CD14-positive monocyte (primary cell): ENCODE measurements at regions not wholly inside any gene's neighbourhood (a gene's known extent, or its start where the extent isn't known, plus 50 kb on each side); places are given as distances from the start of the nearest gene placed in this dataset.

ENCODE experiments used
- DNase-seq, 3 donors: peaks; one replicate each; pipeline ENCODE4 v3.0.0-alpha.2; 2011 to 2022
- H2AFZ ChIP-seq: 2 replicates; pipeline ENCODE4 v1.6.0; 2012; ENCODE audit warnings: mild to moderate bottlenecking, low read depth, low read length, inconsistent platforms; ENCODE audit not compliant: insufficient read depth, poor library complexity, severe bottlenecking
- H3K27ac ChIP-seq, 2 donors: 1 replicate in 1 of 2; 2 replicates in 1 of 2; pipeline ENCODE4 v1.5.1; 2012 to 2013; ENCODE audit warnings: low read length in 2 of 2, control low read depth in 1 of 2, inconsistent platforms in 1 of 2, low read depth in 1 of 2, mild to moderate bottlenecking in 1 of 2
- H3K27me3 ChIP-seq, 2 donors: one replicate each; pipeline versions ENCODE4 v1.6.0 to v1.6.1; 2011 to 2013; ENCODE audit warnings: low read length in 2 of 2; ENCODE audit not compliant: control insufficient read depth in 2 of 2, insufficient read depth in 2 of 2
- H3K36me3 ChIP-seq, 2 donors: replicated peaks in 1 of 2; 1 replicate in 1 of 2; 2 replicates in 1 of 2; pipeline versions ENCODE4 v1.5.1 to v1.6.1; 2012 to 2013; ENCODE audit warnings: low read length in 2 of 2, control low read depth in 1 of 2, inconsistent platforms in 1 of 2, mild to moderate bottlenecking in 1 of 2; ENCODE audit not compliant: insufficient read depth in 2 of 2, control insufficient read depth in 1 of 2
- H3K4me1 ChIP-seq, 2 donors: 1 replicate in 1 of 2; 2 replicates in 1 of 2; pipeline versions ENCODE4 v1.5.1 to v1.6.1; 2012 to 2013; ENCODE audit warnings: low read length in 2 of 2, control low read depth in 1 of 2, inconsistent platforms in 1 of 2, mild to moderate bottlenecking in 1 of 2, moderate library complexity in 1 of 2; ENCODE audit not compliant: insufficient read depth in 2 of 2, control insufficient read depth in 1 of 2
- H3K4me2 ChIP-seq: replicated peaks from 2 replicates; pipeline ENCODE3; 2012; ENCODE audit warnings: low read length, moderate library complexity, mild to moderate bottlenecking; ENCODE audit not compliant: poor library complexity, severe bottlenecking; ENCODE audit errors: extremely low read depth
- H3K4me3 ChIP-seq, 3 experiments: fragments of 200-600 bp in 1 of 3; sonication (generic) in 1 of 3; replicated peaks in 1 of 3; 1 replicate in 2 of 3; 2 replicates in 1 of 3; pipeline ENCODE4 v1.5.1; 2011 to 2013; ENCODE audit warnings: low read length in 3 of 3, mild to moderate bottlenecking in 3 of 3, control low read depth in 2 of 3, low read depth in 2 of 3, inconsistent platforms in 1 of 3, moderate library complexity in 1 of 3
- H3K79me2 ChIP-seq: 2 replicates; pipeline ENCODE4 v1.6.0; 2012; ENCODE audit warnings: mild to moderate bottlenecking, control low read depth, inconsistent platforms, low read length, moderate library complexity; ENCODE audit not compliant: insufficient read depth
- H3K9ac ChIP-seq: 2 replicates; pipeline ENCODE4 v1.6.0; 2017; ENCODE audit warnings: low read length, mild to moderate bottlenecking; ENCODE audit not compliant: insufficient read depth, poor library complexity, severe bottlenecking
- H3K9me3 ChIP-seq, 2 donors: replicated peaks in 1 of 2; 1 replicate in 1 of 2; 2 replicates in 1 of 2; pipeline versions ENCODE4 v1.5.1 to v1.6.1; 2012 to 2013; ENCODE audit warnings: low read length in 2 of 2, control low read depth in 1 of 2; ENCODE audit not compliant: control insufficient read depth in 1 of 2, insufficient read depth in 1 of 2
- H4K20me1 ChIP-seq: 2 replicates; pipeline ENCODE4 v1.6.0; 2012; ENCODE audit warnings: mild to moderate bottlenecking, low read length, control low read depth, moderate library complexity; ENCODE audit not compliant: insufficient read depth
- H3K27ac Mint-ChIP-seq, 7 donors: one replicate each; pipeline ENCODE4 v1.8.0; 2020; ENCODE audit warnings: mild to moderate bottlenecking in 7 of 7, mixed read lengths in 7 of 7, moderate library complexity in 6 of 7, inconsistent platforms in 2 of 7
- H3K27me3 Mint-ChIP-seq, 3 donors: one replicate each; pipeline ENCODE4 v1.8.0; 2021 to 2022; ENCODE audit warnings: low read depth in 3 of 3, mild to moderate bottlenecking in 3 of 3, mixed read lengths in 3 of 3, moderate library complexity in 3 of 3, inconsistent platforms in 1 of 3
- H3K36me3 Mint-ChIP-seq, 2 donors: one replicate each; pipeline ENCODE4 v1.8.0; 2020; ENCODE audit warnings: mixed read lengths in 2 of 2, inconsistent platforms in 1 of 2, mild to moderate bottlenecking in 1 of 2
- H3K4me1 Mint-ChIP-seq: one replicate; pipeline ENCODE4 v1.8.0; 2020; ENCODE audit warnings: mild to moderate bottlenecking, mixed read lengths
- H3K4me3 Mint-ChIP-seq, 2 donors: one replicate each; pipeline ENCODE4 v1.8.0; 2020; ENCODE audit warnings: mild to moderate bottlenecking in 2 of 2, mixed read lengths in 2 of 2, moderate library complexity in 1 of 2
- H3K9me3 Mint-ChIP-seq, 7 donors: one replicate each; pipeline ENCODE4 v1.8.0; 2020 to 2022; ENCODE audit warnings: mixed read lengths in 7 of 7, mild to moderate bottlenecking in 6 of 7, moderate library complexity in 6 of 7, inconsistent platforms in 2 of 7
- WGBS: methylation state at CpG from one replicate; pipeline ENCODE4 v1.1.5; 2013; ENCODE audit warnings: missing lambda C conversion rate; ENCODE audit not compliant: insufficient coverage; 5-methylcytosine and 5-hydroxymethylcytosine counted together
- intact Hi-C, 2 donors: fragments of 100-400 bp; cut with micrococcal nuclease; formaldehyde crosslinking; loops; one replicate each; pipeline versions ENCODE4 v1.15.0 to v1.15.1; 2023
- TF ChIP-seq, protein P1 (sequence below): fragments of 200-600 bp; IDR thresholded peaks from one replicate; pipeline ENCODE4 v1.8.0; 2022; ENCODE audit warnings: antibody characterized with exemption, mild to moderate bottlenecking

DNA sequence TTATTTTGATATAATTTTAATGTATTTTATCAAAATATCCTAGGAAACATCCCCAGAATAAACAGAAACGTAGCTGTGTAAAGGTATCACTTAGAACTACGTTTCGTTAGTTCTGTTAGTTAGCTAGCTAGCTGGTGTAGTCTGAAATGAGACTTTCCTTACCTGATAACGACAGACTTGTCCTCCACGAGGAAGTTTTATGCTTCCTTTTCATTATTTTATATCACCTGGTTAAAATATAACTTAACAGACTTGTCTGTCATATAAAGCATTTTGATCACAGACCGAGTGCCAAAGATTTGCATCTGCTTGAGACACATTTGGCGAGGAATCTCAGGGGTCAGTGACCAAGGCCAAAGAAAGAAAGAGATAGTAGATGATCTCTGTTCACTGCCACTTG, 829.5 kb downstream of the VGLL3 start:
- no peak for DNase-seq
- Histone ChIP-seq H3K79me2 (no peaks in the 10 kb centered on the region), H3K27ac (no peak overlapping the region), H3K4me3 (no peak overlapping the region), H3K36me3 (no peaks in the 10 kb centered on the region), H3K4me1 (no peaks in the 10 kb centered on the region), H2AFZ (no peak overlapping the region), H4K20me1 (no peaks in the 10 kb centered on the region), H3K9ac (no peak overlapping the region), H3K9me3 (no peaks in the 10 kb centered on the region), H3K4me2 (no peak overlapping the region), H3K27me3 (no peaks in the 10 kb centered on the region)
- Mint-ChIP-seq H3K36me3 (no peaks in the 10 kb centered on the region), H3K27me3 (no peaks in the 10 kb centered on the region), H3K4me3 (no peak overlapping the region), H3K4me1 (no peaks in the 10 kb centered on the region), H3K9me3 (peaks cover 0 to 3% (median 0%) of the 10 kb centered on the region in 7 donors), H3K27ac (no peak overlapping the region)
- intact Hi-C loops: no loop called here
- TF ChIP-seq, protein P1, sequence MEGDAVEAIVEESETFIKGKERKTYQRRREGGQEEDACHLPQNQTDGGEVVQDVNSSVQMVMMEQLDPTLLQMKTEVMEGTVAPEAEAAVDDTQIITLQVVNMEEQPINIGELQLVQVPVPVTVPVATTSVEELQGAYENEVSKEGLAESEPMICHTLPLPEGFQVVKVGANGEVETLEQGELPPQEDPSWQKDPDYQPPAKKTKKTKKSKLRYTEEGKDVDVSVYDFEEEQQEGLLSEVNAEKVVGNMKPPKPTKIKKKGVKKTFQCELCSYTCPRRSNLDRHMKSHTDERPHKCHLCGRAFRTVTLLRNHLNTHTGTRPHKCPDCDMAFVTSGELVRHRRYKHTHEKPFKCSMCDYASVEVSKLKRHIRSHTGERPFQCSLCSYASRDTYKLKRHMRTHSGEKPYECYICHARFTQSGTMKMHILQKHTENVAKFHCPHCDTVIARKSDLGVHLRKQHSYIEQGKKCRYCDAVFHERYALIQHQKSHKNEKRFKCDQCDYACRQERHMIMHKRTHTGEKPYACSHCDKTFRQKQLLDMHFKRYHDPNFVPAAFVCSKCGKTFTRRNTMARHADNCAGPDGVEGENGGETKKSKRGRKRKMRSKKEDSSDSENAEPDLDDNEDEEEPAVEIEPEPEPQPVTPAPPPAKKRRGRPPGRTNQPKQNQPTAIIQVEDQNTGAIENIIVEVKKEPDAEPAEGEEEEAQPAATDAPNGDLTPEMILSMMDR: no peak
- WGBS: no CpG with 5 or more reads among the region's 7 CpGs

DNA sequence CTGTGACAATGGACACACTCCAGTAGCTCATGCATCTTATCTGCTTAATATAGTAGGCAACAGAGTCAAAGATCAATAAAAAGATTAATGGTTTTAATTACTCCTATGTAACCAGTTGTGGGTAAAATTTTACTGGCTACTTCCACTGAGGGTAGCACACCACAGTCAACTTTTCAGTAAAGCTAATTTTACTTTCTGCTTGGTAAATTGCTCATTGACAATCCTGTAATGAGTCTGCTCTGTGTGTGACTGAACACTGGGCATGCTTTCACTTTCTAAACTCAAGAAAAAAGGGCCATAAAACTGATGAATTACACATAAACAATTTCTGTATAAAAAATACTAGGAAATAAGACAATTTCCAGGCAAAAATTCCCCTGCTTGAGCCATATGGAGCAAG, 838.3 kb downstream of the VGLL3 start:
- H3K36me3 Mint-ChIP-seq: no peaks in the 10 kb centered on the region
- H3K4me1 Mint-ChIP-seq: no peaks in the 10 kb centered on the region
- peaks cover 0 to 5% (median 4%) of the 10 kb centered on the region in 7 donors for H3K9me3 Mint-ChIP-seq
- H3K4me3 ChIP-seq: no peak overlapping the region
- H3K4me2 ChIP-seq: no peak overlapping the region
- H3K36me3 ChIP-seq: no peaks in the 10 kb centered on the region
- H3K9me3 ChIP-seq: no peaks in the 10 kb centered on the region
- H2AFZ ChIP-seq: no peak overlapping the region
- no peaks in the 10 kb centered on the region for H3K79me2 ChIP-seq
- H3K4me3 Mint-ChIP-seq: no peak overlapping the region
- no peak overlapping the region for H3K27ac Mint-ChIP-seq
- H3K27me3 ChIP-seq: no peaks in the 10 kb centered on the region
- DNase-seq: no peak
- H3K27me3 Mint-ChIP-seq: no peaks in the 10 kb centered on the region
- intact Hi-C loops: no loop called here
- TF ChIP-seq, protein P1: no peak
- H3K4me1 ChIP-seq: no peaks in the 10 kb centered on the region
- no peak overlapping the region for H3K27ac ChIP-seq
- no peaks in the 10 kb centered on the region for H4K20me1 ChIP-seq
- no peak overlapping the region for H3K9ac ChIP-seq
